Stimulated activated CD8-positive, alpha-beta memory T cell treated with anti-CD3 and anti-CD28 coated beads, Interleukin-2, amount 100 ng/mL, for 1 hour (primary cell): ENCODE measurements at regions not wholly inside any gene's neighbourhood (a gene's known extent, or its start where the extent isn't known, plus 50 kb on each side); places are given as distances from the start of the nearest gene placed in this dataset.

Experiments used
- DNase-seq, 2 donors: peaks; one replicate each; pipeline ENCODE4 v3.0.0-alpha.2; 2020; ENCODE audit warnings: low read depth in 2 of 2

DNA sequence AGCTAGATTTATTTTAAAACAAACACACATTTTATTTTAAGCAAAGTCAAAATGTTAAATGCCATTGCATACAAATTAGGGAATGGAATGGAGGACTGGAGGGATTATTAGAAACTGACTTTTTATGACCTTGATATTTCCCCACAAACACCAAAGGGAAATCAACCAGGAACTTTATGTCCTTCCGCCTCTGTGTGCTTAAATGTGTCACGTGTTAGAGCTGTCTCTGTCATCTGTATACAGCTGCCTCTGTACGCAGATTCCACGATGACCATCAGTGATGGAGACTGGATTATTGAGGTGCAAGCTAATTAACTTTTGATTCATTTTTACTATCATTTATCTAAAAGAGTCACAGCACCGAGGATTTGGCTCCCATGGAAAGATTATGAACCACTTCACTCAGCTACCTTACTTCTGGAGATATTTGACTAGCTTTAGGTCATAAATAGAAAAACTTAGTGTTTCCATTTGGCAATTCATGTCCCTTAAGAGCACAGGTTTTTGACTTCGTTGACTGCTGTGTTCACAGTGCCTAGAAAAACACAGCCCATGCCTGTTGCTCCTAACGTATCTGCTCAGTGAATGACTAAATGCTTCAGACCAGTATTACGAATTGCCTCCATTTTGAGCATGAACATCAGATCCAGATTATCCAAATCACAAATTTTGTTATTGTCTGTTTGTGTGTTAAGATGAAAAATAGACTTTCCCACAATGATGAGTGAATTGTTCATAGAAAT lies 1048.1 kb downstream of the MCTP2 start:
- no peak for DNase-seq

DNA sequence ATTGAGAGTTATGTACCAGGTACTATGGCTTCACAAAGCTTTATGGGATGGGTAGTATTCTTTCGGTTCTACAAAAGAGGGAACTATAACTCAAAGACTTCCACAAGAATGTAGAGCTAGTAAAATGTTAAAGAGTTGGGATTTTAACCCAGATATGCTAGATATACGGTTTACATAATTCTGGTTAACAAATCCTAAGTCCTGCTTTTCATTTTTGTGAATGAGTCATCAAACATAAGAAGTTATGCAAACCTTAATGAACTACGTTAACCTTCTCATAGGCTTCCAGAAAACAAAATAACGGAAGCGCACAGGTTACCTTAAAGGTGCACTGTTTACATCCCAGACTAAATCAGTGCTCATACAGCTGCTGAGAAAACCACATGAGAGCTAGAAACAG lies 1049.3 kb downstream of the MCTP2 start:
- no peak for DNase-seq

DNA sequence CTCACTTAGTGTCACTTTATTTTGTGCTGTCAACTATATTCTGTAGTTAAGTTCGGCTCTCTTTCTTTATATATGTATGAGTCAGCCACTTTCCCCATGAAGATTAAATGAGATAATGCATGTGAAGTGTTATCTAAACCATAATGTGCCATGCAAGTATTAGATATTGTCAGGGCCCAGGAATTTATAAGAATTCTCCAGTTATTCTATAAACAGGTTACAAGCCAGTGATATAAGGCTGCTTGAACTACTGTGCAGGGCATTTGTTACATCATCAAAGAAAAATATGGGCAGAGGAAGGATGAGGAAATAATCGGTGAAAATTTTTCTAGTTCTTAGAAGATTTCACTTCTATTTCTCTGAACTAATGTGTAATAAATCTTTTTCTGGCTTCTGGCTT lies 1049.0 kb upstream of the NR2F2 start:
- no peak for DNase-seq

DNA sequence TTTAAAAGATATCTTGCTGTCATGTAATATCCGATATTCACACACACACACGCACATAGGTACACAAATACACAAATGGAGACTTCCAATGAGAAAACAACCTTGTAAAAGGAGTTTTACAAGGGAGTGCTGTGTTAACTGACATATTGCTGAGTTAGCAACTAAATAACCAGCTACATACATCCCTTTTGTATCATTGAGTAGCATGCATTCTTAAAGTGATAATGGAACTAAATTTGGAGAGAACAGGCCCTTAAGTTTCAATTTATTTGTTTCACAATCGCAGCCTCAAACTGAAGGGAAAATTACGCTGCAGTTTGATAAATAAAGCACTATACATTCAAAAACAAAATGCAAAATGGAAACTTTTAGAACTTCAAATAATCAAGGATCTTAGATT lies 1046.0 kb upstream of the NR2F2 start:
- no peak for DNase-seq

DNA sequence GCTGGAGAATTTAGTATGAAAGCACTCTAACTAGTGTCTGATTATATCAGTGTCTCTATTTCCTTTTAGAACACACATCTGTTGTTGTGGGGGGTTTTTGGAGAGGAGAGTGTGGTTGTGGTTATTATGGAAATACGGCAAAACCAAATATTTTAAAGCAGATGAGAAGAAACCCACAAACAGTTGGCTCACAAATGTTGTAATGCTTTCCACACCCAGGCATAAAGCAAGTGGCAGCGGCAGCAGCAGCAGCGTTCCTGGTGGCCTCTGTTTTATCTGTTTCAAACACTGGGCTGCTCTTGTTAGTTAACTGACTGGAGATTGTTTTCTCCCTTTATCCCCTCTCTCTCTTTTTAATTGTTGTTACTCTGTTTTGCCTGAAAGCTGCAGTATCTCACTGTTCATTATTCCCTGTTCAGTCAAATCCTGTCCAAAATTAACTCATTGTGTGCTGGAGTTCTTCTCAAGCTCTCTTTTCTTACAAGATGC lies 1045.5 kb upstream of the NR2F2 start:
- no peak for DNase-seq

DNA sequence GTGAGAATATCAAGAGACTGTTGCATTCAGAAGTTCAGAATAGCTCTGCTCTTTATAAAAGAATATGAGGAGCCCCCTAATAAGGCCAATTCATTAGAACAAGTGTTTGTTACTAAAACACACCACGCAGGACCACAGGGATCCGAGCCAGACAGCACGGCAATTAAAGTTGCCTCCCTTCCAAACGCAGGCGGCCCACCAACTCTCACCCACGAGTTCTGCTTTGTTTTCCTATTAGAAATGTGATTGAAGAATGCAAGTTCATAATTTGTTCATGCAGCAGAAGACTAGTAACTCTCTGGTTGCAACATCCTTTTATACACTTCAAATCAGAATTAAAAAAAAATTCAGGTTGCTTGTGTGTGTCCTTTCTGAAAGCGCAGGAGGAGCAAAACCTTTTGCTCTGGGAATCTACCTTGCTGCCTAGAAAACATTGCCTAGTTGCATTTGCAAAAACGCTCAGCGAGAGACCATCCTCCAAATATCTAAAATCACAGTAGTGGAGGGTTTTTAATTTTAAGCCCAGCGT lies 1044.1 kb upstream of the NR2F2 start:
- DNase-seq = no peak

DNA sequence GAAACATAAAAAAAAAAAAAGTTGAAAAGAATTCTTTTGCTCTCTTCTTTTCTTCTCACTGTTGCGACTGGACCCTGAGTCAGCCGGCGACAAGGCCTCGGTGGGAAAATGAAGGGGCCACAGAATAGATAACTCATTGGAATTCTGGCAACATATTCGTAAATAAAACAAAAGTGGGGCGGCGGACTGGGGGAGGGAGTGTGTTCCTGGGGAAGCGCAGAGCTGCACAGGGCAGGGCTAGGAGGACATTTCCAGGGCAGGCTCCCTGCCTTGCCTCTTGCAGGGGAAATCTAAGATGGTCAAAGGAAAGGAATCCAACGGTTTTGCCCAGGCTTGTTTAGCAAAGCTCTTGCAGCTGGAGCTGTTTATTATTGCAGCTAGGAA lies 1042.8 kb upstream of the NR2F2 start:
- DNase-seq = no peak

DNA sequence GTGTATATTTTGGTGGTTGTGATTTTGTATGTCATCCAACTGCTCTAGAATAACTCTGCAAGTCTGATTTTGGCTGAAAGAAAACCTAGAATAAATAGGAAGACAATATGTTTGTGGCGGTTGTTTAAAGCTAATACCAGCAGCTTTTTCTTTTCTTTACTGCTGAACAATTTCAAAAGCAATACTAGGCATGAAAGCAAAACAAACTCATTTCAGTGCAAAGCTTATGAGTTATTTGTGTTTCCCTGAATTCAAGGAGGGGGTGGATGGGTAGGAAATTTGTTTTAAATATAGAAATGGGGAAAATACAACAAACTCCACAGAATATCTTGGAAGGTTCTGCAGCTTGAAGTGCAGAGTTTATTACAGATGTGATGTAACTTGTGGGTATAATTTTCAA lies 1041.9 kb upstream of the NR2F2 start:
- DNase-seq = no peak

DNA sequence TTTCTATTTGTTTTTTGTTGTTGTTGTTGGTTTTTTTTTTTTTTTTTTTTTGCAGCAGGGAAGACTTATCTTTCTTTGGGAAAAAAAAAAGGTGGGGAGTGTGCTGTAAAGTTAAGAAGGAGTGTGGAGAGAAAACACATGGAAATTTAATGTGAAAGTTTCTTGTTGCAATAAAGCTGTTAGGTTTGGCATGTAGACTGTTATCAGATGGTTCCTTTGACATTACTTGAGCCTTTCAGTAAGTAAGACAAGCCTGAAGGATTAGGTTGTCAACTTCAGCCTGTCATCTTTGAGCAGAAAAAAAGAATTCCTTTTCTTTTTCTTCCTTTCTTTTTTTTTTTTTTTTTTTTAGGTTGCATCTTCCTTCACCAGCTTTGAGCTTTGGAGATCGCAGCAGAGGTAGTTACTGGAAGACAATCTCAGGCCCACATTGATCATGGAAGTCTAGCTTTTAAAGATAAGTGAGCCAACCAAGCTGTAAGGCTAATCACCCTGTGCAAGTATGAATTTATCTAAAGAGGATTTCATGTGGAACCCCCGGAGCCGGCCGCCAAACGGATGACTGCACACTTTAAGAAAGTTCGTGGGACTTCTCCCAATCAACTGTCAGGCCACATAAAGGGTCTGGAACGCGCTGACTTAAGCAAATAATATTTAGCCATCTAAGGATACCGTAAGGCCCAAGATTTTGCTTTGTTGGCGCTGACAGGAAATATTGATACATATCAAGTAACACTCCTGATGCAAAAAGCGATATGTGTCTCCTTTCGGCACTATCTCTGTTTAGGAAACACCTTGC lies 1040.1 kb upstream of the NR2F2 start:
- no peak for DNase-seq

DNA sequence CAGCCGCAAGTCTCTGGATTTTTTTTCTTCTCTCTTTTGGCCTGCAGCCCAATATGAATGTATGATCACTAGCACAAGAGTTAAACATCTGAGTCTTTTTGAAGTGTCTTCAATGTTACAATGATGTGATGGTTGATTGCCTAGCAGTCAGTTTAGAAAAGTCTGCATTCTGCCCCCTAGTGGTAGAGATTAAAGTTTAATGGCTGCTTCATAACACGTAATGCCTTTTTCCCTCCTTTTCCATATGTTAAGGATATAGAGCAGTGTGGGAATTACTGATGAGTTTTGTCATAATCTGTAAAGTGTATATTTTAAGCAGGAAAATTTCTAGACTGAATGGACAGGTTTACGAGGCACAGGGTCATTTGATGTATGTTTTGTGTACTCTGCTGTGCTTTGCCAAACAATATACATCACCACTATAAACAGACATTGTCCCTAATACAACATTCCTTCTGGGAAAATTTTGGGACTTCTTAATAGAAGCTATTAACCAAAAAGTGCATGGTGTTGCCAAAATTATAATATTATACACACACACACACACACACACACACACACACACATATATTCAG lies 1038.5 kb upstream of the NR2F2 start:
- DNase-seq = no peak

DNA sequence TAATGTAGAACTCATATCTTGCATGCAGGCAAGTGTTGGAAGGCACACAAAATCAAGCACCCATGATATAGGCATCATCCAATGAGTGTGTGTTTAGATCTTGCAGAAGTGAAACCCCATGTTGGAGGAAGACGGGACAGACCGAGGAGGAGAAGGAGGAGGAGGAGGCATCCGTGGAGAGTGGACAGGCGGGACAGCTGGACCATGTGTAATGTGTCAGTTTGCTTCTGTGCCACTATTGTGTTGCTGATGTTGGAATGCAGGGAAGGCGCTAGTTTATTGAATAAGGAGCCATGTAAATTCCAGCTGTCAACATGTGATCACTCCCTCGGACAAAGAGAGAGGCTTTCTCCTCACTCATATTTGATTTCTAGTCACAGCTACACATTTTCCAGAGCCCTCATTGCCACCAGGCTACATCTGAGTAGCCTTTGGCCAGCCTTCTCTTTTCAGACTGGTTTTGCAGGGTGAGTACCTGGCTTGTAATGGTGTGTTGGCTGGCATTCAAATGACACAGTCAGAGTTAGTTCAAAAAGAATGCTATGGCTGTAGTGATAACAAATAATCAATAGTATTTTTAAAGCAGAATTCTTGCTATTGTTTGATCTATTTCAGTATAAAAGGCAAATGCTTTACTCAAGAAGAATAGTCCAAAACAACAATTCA lies 1037.6 kb upstream of the NR2F2 start:
- DNase-seq = no peak

DNA sequence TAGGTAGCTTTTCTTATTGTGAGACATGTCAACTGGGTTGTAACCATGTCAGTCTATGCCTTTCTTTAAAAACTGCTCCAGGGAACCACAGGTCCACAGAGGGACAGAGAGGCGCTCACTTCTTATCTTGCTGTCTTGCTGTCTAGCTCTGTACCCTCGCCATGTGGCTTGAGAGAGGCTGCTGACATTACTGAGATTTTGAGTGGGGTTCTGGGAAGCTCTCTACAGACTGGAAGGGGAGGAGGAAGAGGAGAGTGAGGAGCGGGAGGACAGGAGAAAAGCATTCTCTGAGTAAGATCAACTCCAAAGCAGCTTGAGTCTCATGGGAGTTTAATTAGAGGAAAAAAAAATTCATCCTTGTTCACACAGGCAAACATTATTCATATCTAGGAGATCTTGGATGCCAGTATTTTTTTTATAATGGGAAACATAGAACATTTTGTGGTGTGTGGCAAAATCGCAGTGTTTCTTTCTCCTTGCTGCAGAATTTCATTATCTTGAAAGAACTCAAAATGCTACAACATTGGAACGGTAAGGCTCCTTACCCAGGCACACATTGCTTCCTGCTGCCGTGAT lies 1037.0 kb upstream of the NR2F2 start:
- DNase-seq = no peak

DNA sequence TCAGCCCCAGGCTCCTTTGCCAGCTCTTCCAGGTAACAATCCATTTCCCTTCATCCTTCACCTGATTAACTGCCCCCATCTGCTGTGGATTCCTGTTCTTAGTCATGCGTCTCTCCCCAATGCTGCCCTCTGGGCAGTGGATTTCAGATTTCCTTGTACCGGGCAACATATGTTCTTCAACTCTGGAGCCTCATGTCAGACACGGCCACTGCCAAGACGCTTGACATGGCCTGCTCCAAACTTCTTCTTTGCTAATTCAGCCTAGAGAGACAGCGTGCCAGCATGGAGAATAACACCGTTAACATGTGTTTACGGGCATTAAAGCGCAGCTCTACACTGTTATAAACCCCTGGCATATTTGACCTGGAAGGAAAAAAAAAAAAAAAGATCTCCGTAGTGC lies 1035.1 kb upstream of the NR2F2 start:
- DNase-seq = no peak

DNA sequence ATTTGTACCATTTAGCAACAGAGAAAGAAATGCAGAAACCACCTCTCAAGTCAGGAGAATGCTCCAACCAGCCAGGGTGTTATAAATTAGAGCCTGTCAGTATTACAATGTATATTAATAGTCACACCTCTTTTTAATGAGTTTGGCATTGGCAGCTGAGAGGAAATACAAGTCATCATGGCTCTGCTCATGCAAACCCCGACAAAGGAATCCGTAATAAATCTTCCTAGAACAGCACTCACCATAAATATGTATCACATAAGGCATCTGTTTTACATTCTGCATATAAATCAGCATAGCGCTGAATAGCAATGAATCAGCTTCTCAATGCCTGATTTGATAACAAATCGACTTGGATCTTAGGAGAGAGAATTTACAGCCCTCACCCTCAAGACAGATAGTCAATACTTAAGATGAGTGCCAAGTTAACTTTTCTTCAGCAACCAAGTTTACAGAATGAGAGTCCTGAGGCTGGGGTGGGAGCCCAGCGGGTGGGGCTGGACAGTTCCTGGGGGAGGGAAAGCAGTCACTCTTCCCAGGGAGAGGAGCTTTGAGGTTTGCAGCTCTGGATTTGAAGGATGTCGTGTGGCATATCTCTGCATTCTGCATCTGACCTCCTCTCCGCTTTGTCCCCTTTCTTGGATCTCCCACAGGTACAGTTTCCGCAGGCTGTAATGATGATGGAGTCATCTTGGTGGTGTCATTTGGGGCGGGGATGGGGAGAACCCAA lies 1034.4 kb upstream of the NR2F2 start:
- no peak for DNase-seq

DNA sequence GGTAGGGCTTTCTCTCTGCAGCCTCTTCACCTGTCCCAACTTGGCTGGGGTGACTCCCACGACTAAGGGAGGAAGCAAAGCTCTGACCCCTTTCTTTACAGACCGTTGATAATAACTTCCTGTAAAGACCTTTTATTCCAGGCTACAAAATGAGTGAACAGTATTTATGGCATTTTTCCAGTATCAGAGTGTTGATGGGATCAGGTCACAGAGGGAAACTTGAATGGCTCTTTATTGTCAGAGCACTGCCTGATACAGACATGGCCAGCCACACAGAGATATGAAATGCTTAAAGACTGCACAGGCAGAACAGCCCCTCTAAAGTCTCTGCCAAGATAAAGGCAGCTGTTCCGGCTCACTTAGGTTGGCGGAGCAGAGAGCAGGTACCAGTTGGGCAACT lies 1033.9 kb upstream of the NR2F2 start:
- DNase-seq = no peak

DNA sequence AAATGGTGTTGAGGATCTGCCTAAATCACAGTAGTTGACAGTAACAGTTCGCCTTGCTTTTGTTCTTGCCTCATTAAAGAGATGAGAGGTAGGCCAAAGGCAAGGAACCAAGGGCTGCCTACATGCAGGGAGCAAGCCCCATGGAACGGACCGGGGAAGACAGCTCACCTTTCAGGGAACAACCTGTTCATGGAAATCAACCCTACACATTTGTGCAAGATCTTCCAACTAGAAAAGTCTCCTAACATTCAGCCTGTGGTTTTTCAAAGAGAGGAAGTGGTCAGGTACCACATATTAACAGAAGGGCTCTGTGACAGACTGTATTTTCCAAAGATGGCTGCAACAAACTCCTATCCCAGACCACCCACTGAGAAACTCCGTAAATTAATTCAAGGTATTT lies 1031.8 kb upstream of the NR2F2 start:
- no peak for DNase-seq

DNA sequence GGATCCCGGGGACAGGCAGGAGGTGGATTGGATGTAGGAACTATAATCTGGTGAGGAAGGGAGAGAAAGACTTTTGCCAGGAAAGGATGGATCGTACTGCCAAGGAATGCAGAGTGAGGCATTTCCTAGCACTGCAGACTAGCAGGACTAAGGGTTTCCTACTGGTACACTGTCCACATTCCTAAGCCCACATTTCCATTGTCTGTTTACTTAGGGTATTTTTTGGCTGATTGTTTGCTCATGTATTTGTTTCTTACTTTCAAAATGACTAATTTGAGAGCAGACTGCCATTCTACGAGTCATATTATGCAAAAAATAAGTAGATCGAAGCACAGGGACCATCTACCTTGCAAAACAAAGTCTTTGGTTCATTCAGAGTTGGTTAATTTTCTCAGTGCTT lies 1029.5 kb upstream of the NR2F2 start:
- DNase-seq = no peak

DNA sequence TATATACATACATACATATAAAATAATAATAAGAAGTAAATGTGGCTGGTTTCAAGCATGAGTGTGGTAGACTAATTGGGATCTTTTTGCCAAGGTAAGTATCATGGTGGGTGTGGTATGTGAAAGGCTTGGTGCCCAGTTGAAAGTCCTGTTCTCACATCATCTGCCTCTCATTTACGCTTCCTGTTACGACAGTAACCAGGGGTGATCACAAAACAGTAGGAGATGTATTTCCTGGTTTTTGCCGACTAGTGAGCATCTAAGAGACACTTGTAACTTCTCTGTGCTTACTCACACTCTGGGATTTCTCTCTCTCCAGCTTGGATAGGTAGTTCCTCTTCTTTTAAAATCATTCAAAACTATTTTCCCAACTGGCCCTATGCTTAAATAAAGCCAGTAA lies 1028.3 kb upstream of the NR2F2 start:
- no peak for DNase-seq

DNA sequence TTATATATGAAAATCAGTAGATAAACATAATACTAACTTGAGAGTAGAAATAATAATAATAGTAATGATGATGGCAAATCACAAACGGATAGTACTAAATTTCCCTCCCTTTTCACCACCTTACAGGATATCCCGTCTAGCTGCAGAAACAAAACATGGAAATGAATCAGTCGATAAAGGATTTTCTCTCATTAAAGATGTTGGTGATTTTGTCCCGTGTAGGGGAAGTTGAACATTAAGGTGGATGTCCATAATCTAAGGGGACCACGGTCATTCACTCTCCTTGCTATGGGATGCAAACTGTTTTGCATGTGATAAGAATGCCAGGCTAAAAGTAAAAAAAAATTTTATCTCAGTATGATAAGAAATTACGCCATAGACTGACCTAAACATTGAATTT lies 1027.7 kb upstream of the NR2F2 start:
- DNase-seq = no peak

DNA sequence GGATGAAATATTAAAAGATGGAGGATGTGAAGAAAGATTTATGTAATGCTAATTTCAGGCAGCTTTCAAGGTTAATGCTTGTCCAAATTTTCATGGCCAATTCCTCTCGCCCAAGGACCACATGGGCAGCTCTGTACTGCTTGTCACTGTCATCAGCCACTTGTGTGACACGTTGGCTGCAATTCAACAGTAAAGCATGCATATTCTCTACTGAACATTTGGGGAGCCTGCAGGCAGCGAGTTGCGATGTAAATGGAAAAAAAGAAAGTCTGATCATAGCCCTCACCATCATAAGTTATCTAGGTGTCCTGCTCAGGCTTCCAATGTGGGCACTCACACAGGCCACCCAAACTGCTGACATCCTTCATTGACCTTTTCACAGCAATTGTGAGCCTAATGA lies 1026.8 kb upstream of the NR2F2 start:
- DNase-seq = no peak
